SK-N-SH (cell line): ENCODE measurements at regions not wholly inside any gene's neighbourhood (a gene's known extent, or its start where the extent isn't known, plus 50 kb on each side); places are given as distances from the start of the nearest gene placed in this dataset.

Source experiments
- CTCF ChIA-PET: fragments of 300-600, 350-600 bp; formaldehyde crosslinking; extraction: SDS; loops from one replicate; lab custom pipeline; 2021; lab: Yijun Ruan, JAX
- POLR2A ChIA-PET: fragments of 350-600 bp; sonication (Branson Sonifier 250); formaldehyde crosslinking; extraction: SDS; loops from one replicate; lab custom pipeline; 2020; ENCODE audit warnings: antibody characterized with exemption, inconsistent platforms; lab: Yijun Ruan, JAX
- DNase-seq: peaks from one replicate; pipeline ENCODE4 v3.0.0; 2012
- H2AFZ ChIP-seq: fragments of 200-600 bp; sonication (generic); 2 replicates; pipeline ENCODE4 v1.8.1; 2016; ENCODE audit warnings: antibody characterized with exemption, mild to moderate bottlenecking, low read depth
- H3F3A ChIP-seq: fragments of 200-600 bp; sonication (generic); replicated peaks from 2 replicates; pipeline ENCODE3; 2016; ENCODE audit warnings: antibody characterized with exemption, mild to moderate bottlenecking; ENCODE audit not compliant: insufficient read depth
- H3K27ac ChIP-seq, 2 experiments: fragments of 200-500 bp in 1 of 2; fragments of 200-600 bp in 1 of 2; sonication (Bioruptor generic) in 1 of 2; sonication (generic), shearing (Covaris generic) in 1 of 2; 2 replicates each; pipeline versions ENCODE4 v1.5.1 to v1.6.1; 2014 to 2016; ENCODE audit warnings: low read depth in 2 of 2, inconsistent platforms in 1 of 2, low read length in 1 of 2, mild to moderate bottlenecking in 1 of 2, mixed read lengths in 1 of 2
- H3K27me3 ChIP-seq: fragments of 200-600 bp; sonication (generic), shearing (Covaris generic); 2 replicates; pipeline ENCODE4 v1.6.1; 2016; ENCODE audit warnings: mixed run types; ENCODE audit not compliant: insufficient read depth
- H3K36me3 ChIP-seq, 2 experiments: fragments of 200-500 bp in 1 of 2; fragments of 200-600 bp in 1 of 2; sonication (Bioruptor generic) in 1 of 2; sonication (generic) in 1 of 2; replicated peaks in 1 of 2; 2 replicates each; pipeline versions ENCODE3 to v1.5.1; 2014 to 2016; ENCODE audit warnings: low read length in 1 of 2, mild to moderate bottlenecking in 1 of 2; ENCODE audit not compliant: insufficient read depth in 2 of 2, control insufficient read depth in 1 of 2
- H3K4me1 ChIP-seq, 2 experiments: fragments of 200-500 bp in 1 of 2; fragments of 200-600 bp in 1 of 2; sonication (Bioruptor generic) in 1 of 2; sonication (generic), shearing (Covaris generic) in 1 of 2; 2 replicates each; pipeline versions ENCODE4 v1.5.1 to v1.6.1; 2014 to 2016; ENCODE audit warnings: low read depth in 1 of 2, low read length in 1 of 2, mixed run types in 1 of 2; ENCODE audit not compliant: insufficient read depth in 2 of 2, control insufficient read depth in 1 of 2
- H3K4me2 ChIP-seq: fragments of 200-600 bp; sonication (generic), shearing (Covaris generic); 2 replicates; pipeline ENCODE4 v1.6.1; 2017; ENCODE audit warnings: mixed run types
- H3K4me3 ChIP-seq, 2 experiments: fragments of 200-500 bp in 1 of 2; fragments of 200-600 bp in 1 of 2; sonication (Bioruptor generic) in 1 of 2; sonication (generic), shearing (Covaris generic) in 1 of 2; 2 replicates each; pipeline versions ENCODE4 v1.5.1 to v1.8.1; 2014 to 2016; ENCODE audit warnings: low read depth in 2 of 2, inconsistent platforms in 1 of 2, low read length in 1 of 2, mild to moderate bottlenecking in 1 of 2, mixed read lengths in 1 of 2, moderate library complexity in 1 of 2
- H3K79me2 ChIP-seq: fragments of 200-600 bp; sonication (generic); 2 replicates; pipeline ENCODE4 v1.8.1; 2017; ENCODE audit warnings: mild to moderate bottlenecking; ENCODE audit not compliant: insufficient read depth
- H3K9ac ChIP-seq: fragments of 200-600 bp; sonication (generic); 2 replicates; pipeline ENCODE4 v1.6.1; 2017; ENCODE audit warnings: mixed run types
- H3K9me2 ChIP-seq: fragments of 200-600 bp; sonication (generic); 2 replicates; pipeline ENCODE4 v1.6.1; 2017; ENCODE audit warnings: mixed run types
- H3K9me3 ChIP-seq: fragments of 200-600 bp; sonication (generic); 2 replicates; pipeline ENCODE4 v1.6.1; 2017; ENCODE audit warnings: mixed run types, mild to moderate bottlenecking, moderate library complexity
- H4K20me1 ChIP-seq: fragments of 200-600 bp; sonication (generic); 2 replicates; pipeline ENCODE4 v1.6.1; 2017; ENCODE audit warnings: mild to moderate bottlenecking, mixed run types; ENCODE audit not compliant: insufficient read depth
- CHD2 ChIP-seq: fragments of 150-350 bp; IDR thresholded peaks from 2 replicates; pipeline ENCODE4 v1.6.1; 2018; ENCODE audit warnings: low read length; ENCODE audit not compliant: partially characterized antibody
- ELF1 ChIP-seq: IDR thresholded peaks from 2 replicates; pipeline ENCODE4 v1.4.0; 2012
- EP300 ChIP-seq, 2 experiments: IDR thresholded peaks; 2 replicates each; pipeline versions ENCODE4 v1.4.0 to v1.6.1; 2012; ENCODE audit warnings: borderline replicate concordance in 1 of 2, low read depth in 1 of 2, low read length in 1 of 2
- EZH2phosphoT487 ChIP-seq: fragments of 200-600 bp; sonication (generic); IDR thresholded peaks from 2 replicates; pipeline ENCODE4 v1.6.1; 2017; ENCODE audit warnings: low read depth, mixed run types, mild to moderate bottlenecking, antibody characterized with exemption, moderate library complexity, borderline replicate concordance
- FOXJ3 ChIP-seq: sonication (generic); formaldehyde crosslinking; IDR thresholded peaks from 2 replicates; pipeline ENCODE4 v1.5.1; 2020; ENCODE audit warnings: mild to moderate bottlenecking, missing genetic modification reagents
- GABPA ChIP-seq: IDR thresholded peaks from 2 replicates; pipeline ENCODE4 v1.4.0; 2012; ENCODE audit warnings: low read depth, mild to moderate bottlenecking
- GATA2 ChIP-seq: sonication (generic); formaldehyde crosslinking; IDR thresholded peaks from 2 replicates; pipeline ENCODE4 v1.5.0; 2020; ENCODE audit warnings: mild to moderate bottlenecking, missing genetic modification reagents
- MEF2A ChIP-seq: IDR thresholded peaks from 2 replicates; pipeline ENCODE4 v1.4.0; 2012; ENCODE audit warnings: low read depth, borderline replicate concordance
- NFIC ChIP-seq: IDR thresholded peaks from 2 replicates; pipeline ENCODE4 v1.4.0; 2012; ENCODE audit warnings: borderline replicate concordance
- POLR2AphosphoS5 ChIP-seq: IDR thresholded peaks from 2 replicates; pipeline ENCODE4 v1.6.1; 2012; ENCODE audit warnings: low read depth, low read length
- RAD21 ChIP-seq: IDR thresholded peaks from 2 replicates; pipeline ENCODE4 v1.6.1; 2012; ENCODE audit warnings: mild to moderate bottlenecking, low read length
- RCOR1 ChIP-seq: fragments of 150-350 bp; IDR thresholded peaks from 2 replicates; pipeline ENCODE4 v1.6.1; 2017; ENCODE audit warnings: antibody characterized with exemption, low read length
- RXRA ChIP-seq: IDR thresholded peaks from 2 replicates; pipeline ENCODE4 v1.4.0; 2012; ENCODE audit warnings: low read depth, mild to moderate bottlenecking, borderline replicate concordance
- SMC3 ChIP-seq: IDR thresholded peaks from 2 replicates; pipeline ENCODE4 v1.6.1; 2012; ENCODE audit warnings: low read depth, low read length, improper control_type of control experiment
- TAF1 ChIP-seq: IDR thresholded peaks from 2 replicates; pipeline ENCODE4 v1.6.1; 2012; ENCODE audit warnings: low read depth, mild to moderate bottlenecking, low read length, moderate library complexity, borderline replicate concordance
- TCF12 ChIP-seq: IDR thresholded peaks from 2 replicates; pipeline ENCODE4 v1.4.0; 2012
- TEAD4 ChIP-seq: IDR thresholded peaks from 2 replicates; pipeline ENCODE4 v1.4.0; 2012; ENCODE audit warnings: mild to moderate bottlenecking, borderline replicate concordance; ENCODE audit not compliant: insufficient read depth
- WGBS: methylation state at CpG from one replicate; pipeline ENCODE4 v1.1.6; 2017; ENCODE audit warnings: low lambda C conversion rate; 5-methylcytosine and 5-hydroxymethylcytosine counted together
- TF ChIP-seq, protein P1 (sequence below): IDR thresholded peaks from 2 replicates; pipeline ENCODE4 v1.4.0; 2012; ENCODE audit warnings: low read depth
- TF ChIP-seq, protein P2 (sequence below): fragments of 200-600 bp; sonication (generic); IDR thresholded peaks from 2 replicates; pipeline ENCODE4 v1.6.1; 2017; ENCODE audit warnings: antibody characterized with exemption, mild to moderate bottlenecking, moderate library complexity
- TF ChIP-seq, protein P3 (sequence below): IDR thresholded peaks from 2 replicates; pipeline ENCODE4 v1.4.0; 2012; ENCODE audit warnings: low read depth, borderline replicate concordance
- TF ChIP-seq, protein P4 (sequence below): IDR thresholded peaks from 2 replicates; pipeline ENCODE4 v1.4.0; 2012; ENCODE audit warnings: low read depth, borderline replicate concordance
- TF ChIP-seq, protein P5 (sequence below): fragments of 150-350 bp; IDR thresholded peaks from 2 replicates; pipeline ENCODE4 v1.6.1; 2016; ENCODE audit warnings: mild to moderate bottlenecking, low read depth, low read length

DNA sequence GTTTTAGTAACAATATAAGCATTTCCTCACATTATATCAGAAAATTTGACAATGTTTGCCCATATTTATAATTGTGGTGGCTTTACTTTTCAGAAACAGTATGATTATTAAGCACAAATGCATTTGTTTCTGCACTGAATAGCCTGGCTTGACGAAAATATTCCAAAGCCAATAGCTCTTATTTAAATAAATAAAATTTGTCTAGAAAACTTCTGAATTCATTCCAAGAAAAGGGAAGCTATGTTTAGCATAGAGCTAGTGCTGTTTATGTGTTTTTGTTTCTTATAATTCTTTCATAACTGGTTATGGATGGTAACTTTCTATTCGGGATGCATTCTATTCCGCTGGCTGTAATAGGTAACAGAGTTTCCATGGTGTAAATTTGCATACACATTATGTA is 268.6 kb downstream of the PTBP2 start:
- Histone ChIP-seq H4K20me1 (no peaks in the 10 kb centered on the region), H3K36me3 (no peaks in the 10 kb centered on the region), H3K4me1 (no peaks in the 10 kb centered on the region; a peak in 1 of 4 replicates), H3K9me2 (no peaks in the 10 kb centered on the region), H3K9ac (no peak overlapping the region), H3K4me2 (no peak overlapping the region), H3K27me3 (no peaks in the 10 kb centered on the region), H3K4me3 (no peak overlapping the region), H3K27ac (no peak overlapping the region), H3K9me3 (no peaks in the 10 kb centered on the region), H3F3A (no peaks in the 10 kb centered on the region), H3K79me2 (no peaks in the 10 kb centered on the region), H2AFZ (no peak overlapping the region)
- TF ChIP-seq, protein P1, sequence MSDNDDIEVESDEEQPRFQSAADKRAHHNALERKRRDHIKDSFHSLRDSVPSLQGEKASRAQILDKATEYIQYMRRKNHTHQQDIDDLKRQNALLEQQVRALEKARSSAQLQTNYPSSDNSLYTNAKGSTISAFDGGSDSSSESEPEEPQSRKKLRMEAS = no peak
- no peak for TF ChIP-seq POLR2AphosphoS5
- no peak for TF ChIP-seq TAF1
- no peak for TF ChIP-seq EP300 (IDR thresholded peaks at IDR 0.05; ENCODE audit: borderline replicate concordance in 1 of 2, low read depth in 1 of 2, low read length in 1 of 2)
- no peak for TF ChIP-seq GABPA
- no peak for TF ChIP-seq CHD2
- 96% methylated on average over 3 of the region's 3 CpGs for WGBS
- POLR2A ChIA-PET = no interaction called here
- DNase-seq = no peak
- CTCF ChIA-PET = no interaction called here

DNA sequence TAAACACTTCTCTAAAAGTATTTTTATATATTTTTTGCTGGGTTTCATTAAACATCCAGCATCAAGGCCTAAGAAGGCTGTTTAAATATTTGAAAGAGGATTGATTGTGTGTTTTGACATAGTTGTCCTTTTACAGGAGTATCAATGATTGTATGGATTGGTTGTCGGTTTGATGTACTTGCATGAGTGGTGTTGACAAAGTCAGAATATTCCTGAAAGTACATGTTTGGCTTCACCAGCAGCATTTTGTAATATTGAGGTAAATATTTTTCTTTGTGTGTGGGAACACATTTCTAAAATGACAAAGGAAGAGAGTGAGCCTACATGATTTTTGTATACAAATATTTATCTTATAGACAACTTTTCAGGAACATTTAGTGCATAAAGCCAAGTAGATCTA is 269.7 kb downstream of the PTBP2 start:
- H3K27me3 ChIP-seq = no peaks in the 10 kb centered on the region
- no peaks in the 10 kb centered on the region for H3K9me2 ChIP-seq
- H3K36me3 ChIP-seq = no peaks in the 10 kb centered on the region
- H3F3A ChIP-seq = no peaks in the 10 kb centered on the region
- H3K27ac ChIP-seq = no peak overlapping the region
- peaks cover 0 to 6% of the 10 kb centered on the region in 2 experiments; a peak in 2 of 4 replicates for H3K4me1 ChIP-seq
- ChIA-PET CTCF (no interaction called here), POLR2A (no interaction called here)
- H4K20me1 ChIP-seq = no peaks in the 10 kb centered on the region
- H3K9me3 ChIP-seq = no peaks in the 10 kb centered on the region
- no peak for DNase-seq
- no peak overlapping the region for H3K9ac ChIP-seq
- no peak overlapping the region for H3K4me2 ChIP-seq
- H3K4me3 ChIP-seq = no peak overlapping the region
- WGBS = 82% methylated on average over 1 of the region's 1 CpG
- H3K79me2 ChIP-seq = no peaks in the 10 kb centered on the region
- 0 out of 2 replicates have a peak overlapping the region, but pooled peaks have one; percentile 3 for H2AFZ ChIP-seq
- TF ChIP-seq ELF1 (no peak), RAD21 (no peak), GATA2 (CRISPR knock-in tag) (no peak), CHD2 (no peak), SMC3 (no peak), EZH2phosphoT487 (no peak), MEF2A (no peak), TCF12 (no peak), GABPA (no peak), RXRA (no peak), NFIC (no peak), TEAD4 (no peak), RCOR1 (no peak), FOXJ3 (CRISPR knock-in tag) (no peak)
- TF ChIP-seq, protein P2, sequence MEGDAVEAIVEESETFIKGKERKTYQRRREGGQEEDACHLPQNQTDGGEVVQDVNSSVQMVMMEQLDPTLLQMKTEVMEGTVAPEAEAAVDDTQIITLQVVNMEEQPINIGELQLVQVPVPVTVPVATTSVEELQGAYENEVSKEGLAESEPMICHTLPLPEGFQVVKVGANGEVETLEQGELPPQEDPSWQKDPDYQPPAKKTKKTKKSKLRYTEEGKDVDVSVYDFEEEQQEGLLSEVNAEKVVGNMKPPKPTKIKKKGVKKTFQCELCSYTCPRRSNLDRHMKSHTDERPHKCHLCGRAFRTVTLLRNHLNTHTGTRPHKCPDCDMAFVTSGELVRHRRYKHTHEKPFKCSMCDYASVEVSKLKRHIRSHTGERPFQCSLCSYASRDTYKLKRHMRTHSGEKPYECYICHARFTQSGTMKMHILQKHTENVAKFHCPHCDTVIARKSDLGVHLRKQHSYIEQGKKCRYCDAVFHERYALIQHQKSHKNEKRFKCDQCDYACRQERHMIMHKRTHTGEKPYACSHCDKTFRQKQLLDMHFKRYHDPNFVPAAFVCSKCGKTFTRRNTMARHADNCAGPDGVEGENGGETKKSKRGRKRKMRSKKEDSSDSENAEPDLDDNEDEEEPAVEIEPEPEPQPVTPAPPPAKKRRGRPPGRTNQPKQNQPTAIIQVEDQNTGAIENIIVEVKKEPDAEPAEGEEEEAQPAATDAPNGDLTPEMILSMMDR = no peak
- TF ChIP-seq, protein P3, sequence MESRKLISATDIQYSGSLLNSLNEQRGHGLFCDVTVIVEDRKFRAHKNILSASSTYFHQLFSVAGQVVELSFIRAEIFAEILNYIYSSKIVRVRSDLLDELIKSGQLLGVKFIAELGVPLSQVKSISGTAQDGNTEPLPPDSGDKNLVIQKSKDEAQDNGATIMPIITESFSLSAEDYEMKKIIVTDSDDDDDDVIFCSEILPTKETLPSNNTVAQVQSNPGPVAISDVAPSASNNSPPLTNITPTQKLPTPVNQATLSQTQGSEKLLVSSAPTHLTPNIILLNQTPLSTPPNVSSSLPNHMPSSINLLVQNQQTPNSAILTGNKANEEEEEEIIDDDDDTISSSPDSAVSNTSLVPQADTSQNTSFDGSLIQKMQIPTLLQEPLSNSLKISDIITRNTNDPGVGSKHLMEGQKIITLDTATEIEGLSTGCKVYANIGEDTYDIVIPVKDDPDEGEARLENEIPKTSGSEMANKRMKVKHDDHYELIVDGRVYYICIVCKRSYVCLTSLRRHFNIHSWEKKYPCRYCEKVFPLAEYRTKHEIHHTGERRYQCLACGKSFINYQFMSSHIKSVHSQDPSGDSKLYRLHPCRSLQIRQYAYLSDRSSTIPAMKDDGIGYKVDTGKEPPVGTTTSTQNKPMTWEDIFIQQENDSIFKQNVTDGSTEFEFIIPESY = no peak
- TF ChIP-seq, protein P1 = no peak
- TF ChIP-seq, protein P4, sequence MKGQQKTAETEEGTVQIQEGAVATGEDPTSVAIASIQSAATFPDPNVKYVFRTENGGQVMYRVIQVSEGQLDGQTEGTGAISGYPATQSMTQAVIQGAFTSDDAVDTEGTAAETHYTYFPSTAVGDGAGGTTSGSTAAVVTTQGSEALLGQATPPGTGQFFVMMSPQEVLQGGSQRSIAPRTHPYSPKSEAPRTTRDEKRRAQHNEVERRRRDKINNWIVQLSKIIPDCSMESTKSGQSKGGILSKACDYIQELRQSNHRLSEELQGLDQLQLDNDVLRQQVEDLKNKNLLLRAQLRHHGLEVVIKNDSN = no peak
- TF ChIP-seq, protein P5, sequence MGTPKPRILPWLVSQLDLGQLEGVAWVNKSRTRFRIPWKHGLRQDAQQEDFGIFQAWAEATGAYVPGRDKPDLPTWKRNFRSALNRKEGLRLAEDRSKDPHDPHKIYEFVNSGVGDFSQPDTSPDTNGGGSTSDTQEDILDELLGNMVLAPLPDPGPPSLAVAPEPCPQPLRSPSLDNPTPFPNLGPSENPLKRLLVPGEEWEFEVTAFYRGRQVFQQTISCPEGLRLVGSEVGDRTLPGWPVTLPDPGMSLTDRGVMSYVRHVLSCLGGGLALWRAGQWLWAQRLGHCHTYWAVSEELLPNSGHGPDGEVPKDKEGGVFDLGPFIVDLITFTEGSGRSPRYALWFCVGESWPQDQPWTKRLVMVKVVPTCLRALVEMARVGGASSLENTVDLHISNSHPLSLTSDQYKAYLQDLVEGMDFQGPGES = no peak
